ENCODE measurements at regions not wholly inside any gene's neighbourhood (a gene's known extent, or its start where the extent isn't known, plus 50 kb on each side); places are given as distances from the start of the nearest gene placed in this dataset.

- TF ChIP-seq CTCF (conservative IDR thresholded peaks at IDR 0.05; ENCODE audit: control insufficient read depth, insufficient read depth, low read depth, low read length) = no peak
- DNase-seq (ENCODE audit: low read depth) = peak; percentile 71
- no peak overlapping the region for H3K4me3 ChIP-seq (ENCODE audit: control insufficient read depth, low read depth, low read length)
Measured at GRCh38 chr2:39516347-39517101, 79.4 kb upstream of the MAP4K3 start.

GRCh38 chr2:39517102-39517436 is 80.0 kb upstream of the MAP4K3 start:
- H3K4me3 ChIP-seq (ENCODE audit: control insufficient read depth, low read depth, low read length) = no peak overlapping the region
- no peak for DNase-seq (ENCODE audit: low read depth)
- TF ChIP-seq CTCF (conservative IDR thresholded peaks at IDR 0.05; ENCODE audit: control insufficient read depth, insufficient read depth, low read depth, low read length) = no peak

- no peak for TF ChIP-seq CTCF (conservative IDR thresholded peaks at IDR 0.05; ENCODE audit: control insufficient read depth, insufficient read depth, low read depth, low read length)
- no peak overlapping the region for H3K4me3 ChIP-seq (ENCODE audit: control insufficient read depth, low read depth, low read length)
- DNase-seq (ENCODE audit: low read depth) = no peak
Measured at GRCh38 chr2:39517622-39518021, 80.5 kb upstream of the MAP4K3 start.

- no peak for TF ChIP-seq CTCF (conservative IDR thresholded peaks at IDR 0.05; ENCODE audit: control insufficient read depth, insufficient read depth, low read depth, low read length)
- no peak overlapping the region for H3K4me3 ChIP-seq (ENCODE audit: control insufficient read depth, low read depth, low read length)
- no peak for DNase-seq (ENCODE audit: low read depth)
Measured at GRCh38 chr2:39519886-39520285, 82.8 kb upstream of the MAP4K3 start.

- TF ChIP-seq CTCF (conservative IDR thresholded peaks at IDR 0.05; ENCODE audit: control insufficient read depth, insufficient read depth, low read depth, low read length) = no peak
- DNase-seq (ENCODE audit: low read depth) = no peak
- no peak overlapping the region for H3K4me3 ChIP-seq (ENCODE audit: control insufficient read depth, low read depth, low read length)
Measured at GRCh38 chr2:39521876-39522517, 84.9 kb upstream of the MAP4K3 start.

GRCh38 chr2:39522518-39522877 is 85.4 kb upstream of the MAP4K3 start:
- TF ChIP-seq CTCF (conservative IDR thresholded peaks at IDR 0.05; ENCODE audit: control insufficient read depth, insufficient read depth, low read depth, low read length) = no peak
- no peak for DNase-seq (ENCODE audit: low read depth)

More at GRCh38 chr2:39522518-39522877, 85.4 kb upstream of the MAP4K3 start:
- H3K4me3 ChIP-seq (ENCODE audit: control insufficient read depth, low read depth, low read length) = no peak overlapping the region
